ENCODE measurements at regions not wholly inside any gene's neighbourhood (a gene's known extent, or its start where the extent isn't known, plus 50 kb on each side); places are given as distances from the start of the nearest gene placed in this dataset.

DNA sequence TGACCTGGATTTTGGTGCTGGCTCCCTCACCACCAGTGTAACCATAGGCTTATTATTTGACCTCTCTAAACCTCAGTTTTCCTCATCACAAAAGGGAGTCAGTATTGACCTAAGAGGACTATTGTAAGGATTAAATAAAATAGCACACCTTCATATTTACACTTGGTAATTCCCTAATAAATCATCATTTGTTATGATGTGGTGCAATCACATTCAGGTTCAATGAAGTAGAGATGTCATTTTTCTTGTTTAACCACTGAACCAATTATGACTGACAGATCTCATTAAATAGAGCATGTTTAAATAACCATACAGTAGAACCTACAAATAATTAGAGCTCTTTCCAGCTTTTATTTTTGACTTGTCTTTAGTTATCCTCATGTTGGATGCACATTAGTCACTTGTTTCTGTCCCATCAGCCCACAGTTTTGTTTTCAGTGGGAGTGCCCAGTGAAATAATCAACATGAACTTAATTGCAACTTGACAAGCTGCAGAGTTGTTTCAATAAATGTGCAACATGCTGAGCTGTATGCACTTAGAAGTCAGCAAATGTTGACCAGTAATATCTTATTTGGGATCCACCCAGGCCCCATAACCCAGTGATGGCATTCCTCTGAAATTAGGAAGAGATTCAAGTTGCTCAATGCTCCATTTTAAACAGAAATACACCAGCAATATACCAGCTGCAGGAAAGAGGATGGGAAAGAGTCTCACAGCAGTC lies 451.7 kb upstream of the MARCKS start:
- no peaks in the 10 kb centered on the region; the same call in 1 of the 2 replicates for H3K4me1 ChIP-seq (replicated peaks)
- no peaks in the 10 kb centered on the region for H3K9me3 ChIP-seq (replicated peaks)
- H3K27me3 ChIP-seq (replicated peaks): no peaks in the 10 kb centered on the region
- no peak overlapping the region for H3K4me3 ChIP-seq
- no peak overlapping the region for H3K27ac ChIP-seq
- DNase-seq (ENCODE audit: low read depth in 1 of 2, low spot score in 2 of 2): no peak
- H3K36me3 ChIP-seq: no peaks in the 10 kb centered on the region

DNA sequence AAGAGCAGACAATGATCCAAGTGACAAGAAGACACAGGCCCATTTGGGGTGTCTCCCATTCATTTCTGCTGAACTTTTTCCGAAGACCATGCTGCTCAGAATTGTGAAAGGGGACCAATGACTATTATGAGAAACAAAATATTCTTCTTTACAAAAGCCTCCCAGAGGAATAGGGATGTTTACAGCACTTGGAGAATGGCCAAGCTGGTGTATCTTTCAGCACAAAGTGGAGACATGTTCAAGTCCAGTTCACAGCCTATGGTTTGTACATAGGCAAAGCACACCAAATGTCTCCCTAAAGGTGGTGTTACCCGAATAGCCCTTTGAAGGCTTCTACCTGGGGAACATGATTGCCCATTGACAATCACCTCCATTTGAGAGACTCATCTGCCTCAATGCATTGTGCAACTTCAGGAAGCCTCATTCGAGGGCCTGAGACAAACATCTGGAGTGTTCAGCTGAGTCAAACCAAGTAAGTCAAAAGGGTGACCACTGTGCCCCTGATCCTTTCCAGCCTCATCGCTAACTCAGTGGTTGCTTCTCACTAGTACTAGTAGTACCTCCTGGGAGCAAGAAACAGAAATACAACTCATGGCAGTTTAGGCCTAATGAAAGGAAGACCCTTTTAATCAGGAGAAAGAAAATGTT lies 451.0 kb upstream of the MARCKS start:
- Histone ChIP-seq H3K36me3 (no peaks in the 10 kb centered on the region), H3K4me1 (replicated peaks) (peaks cover 4% of the 10 kb centered on the region), H3K9me3 (replicated peaks) (no peaks in the 10 kb centered on the region), H3K27ac (no peak overlapping the region), H3K27me3 (replicated peaks) (no peaks in the 10 kb centered on the region), H3K4me3 (no peak overlapping the region)
- DNase-seq (ENCODE audit: low read depth in 1 of 2, low spot score in 2 of 2): no peak

DNA sequence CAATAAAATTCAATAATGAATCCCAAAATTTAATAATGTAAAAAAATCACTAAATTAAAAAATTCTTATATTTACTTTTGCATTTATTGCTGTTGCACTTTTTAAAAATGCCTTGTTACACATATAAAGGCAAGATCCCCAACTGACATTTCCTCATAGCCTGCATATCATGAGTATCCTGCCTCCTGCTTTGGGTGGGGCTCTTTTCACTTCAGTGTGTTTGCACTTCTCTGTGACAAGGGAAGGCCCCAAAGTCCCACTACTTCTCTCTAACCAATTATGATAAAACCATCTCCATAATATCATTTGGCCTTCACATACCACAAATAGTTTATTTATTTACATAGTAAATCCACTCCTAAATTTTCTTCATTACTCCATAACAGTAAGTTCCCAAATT lies 446.1 kb upstream of the MARCKS start:
- Histone ChIP-seq H3K4me3 (no peak overlapping the region), H3K36me3 (no peaks in the 10 kb centered on the region), H3K27ac (peak overlapping the region; percentile 24; the same call in 1 of the 2 replicates), H3K9me3 (replicated peaks) (no peaks in the 10 kb centered on the region), H3K27me3 (replicated peaks) (no peaks in the 10 kb centered on the region), H3K4me1 (replicated peaks) (peaks cover 4% of the 10 kb centered on the region)
- DNase-seq (ENCODE audit: low read depth in 1 of 2, low spot score in 2 of 2): no peak

DNA sequence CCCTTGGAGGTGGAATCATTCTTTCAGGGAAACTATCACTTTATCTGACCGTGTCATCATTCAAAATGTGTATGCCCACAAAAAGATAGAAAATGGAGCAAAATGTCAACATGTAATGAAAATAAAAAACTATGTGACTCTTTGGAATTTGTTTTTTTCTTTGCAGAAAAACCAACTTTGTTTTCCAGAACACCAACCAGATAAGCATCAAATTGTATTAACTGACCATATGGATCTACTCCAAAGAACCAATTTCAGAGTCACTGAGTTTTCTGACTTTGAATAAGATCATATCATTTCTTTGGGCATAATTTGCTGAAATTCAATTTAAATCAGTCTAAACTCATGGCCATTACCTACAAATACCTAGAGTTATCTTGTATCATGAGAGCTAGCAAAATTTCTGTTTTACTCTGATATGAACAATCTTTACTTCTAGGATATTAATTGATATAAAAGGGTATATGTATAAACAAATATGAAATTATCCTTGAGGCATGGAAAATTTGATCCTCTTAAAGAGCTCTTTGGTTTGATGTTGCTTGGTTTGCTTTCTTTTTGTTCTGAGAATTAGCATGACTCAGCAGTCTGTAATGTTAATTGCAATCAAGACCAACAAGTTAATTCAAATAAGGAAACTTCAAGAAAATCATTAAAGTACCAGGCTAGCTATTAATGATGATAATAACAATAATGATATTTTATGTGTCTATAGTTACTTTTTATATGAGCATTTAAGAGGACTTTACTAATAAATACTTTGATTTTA lies 444.4 kb upstream of the MARCKS start:
- H3K36me3 ChIP-seq: no peaks in the 10 kb centered on the region
- no peak overlapping the region for H3K4me3 ChIP-seq
- peaks cover 4% of the 10 kb centered on the region for H3K4me1 ChIP-seq (replicated peaks)
- no peak for DNase-seq (ENCODE audit: low read depth in 1 of 2, low spot score in 2 of 2)
- no peaks in the 10 kb centered on the region for H3K27me3 ChIP-seq (replicated peaks)
- no peak overlapping the region for H3K27ac ChIP-seq
- no peaks in the 10 kb centered on the region for H3K9me3 ChIP-seq (replicated peaks)

DNA sequence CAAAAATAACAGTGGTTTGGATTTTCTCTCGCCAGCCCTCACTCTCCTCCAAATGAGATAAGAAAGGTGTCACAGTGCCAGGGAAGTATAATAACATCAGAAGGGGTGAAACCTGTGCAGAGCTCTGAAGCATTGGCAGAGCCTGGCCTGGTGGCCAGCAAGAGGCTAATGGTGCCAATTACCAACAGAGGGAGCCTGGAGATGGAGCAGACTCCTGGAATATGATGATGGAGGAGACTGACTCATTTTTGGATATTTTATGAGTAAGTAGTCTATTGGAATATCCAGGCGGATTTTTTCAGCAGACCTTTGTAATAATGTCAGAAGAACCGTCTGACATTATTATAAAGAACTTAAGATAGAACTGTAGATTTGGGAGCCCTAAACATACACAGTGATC lies 442.6 kb upstream of the MARCKS start:
- Histone ChIP-seq H3K27me3 (replicated peaks) (no peaks in the 10 kb centered on the region), H3K4me1 (replicated peaks) (peaks cover 4% of the 10 kb centered on the region), H3K27ac (no peak overlapping the region), H3K36me3 (no peaks in the 10 kb centered on the region), H3K4me3 (no peak overlapping the region), H3K9me3 (replicated peaks) (no peaks in the 10 kb centered on the region)
- DNase-seq (ENCODE audit: low read depth in 1 of 2, low spot score in 2 of 2): peak; percentile 40 to 56

DNA sequence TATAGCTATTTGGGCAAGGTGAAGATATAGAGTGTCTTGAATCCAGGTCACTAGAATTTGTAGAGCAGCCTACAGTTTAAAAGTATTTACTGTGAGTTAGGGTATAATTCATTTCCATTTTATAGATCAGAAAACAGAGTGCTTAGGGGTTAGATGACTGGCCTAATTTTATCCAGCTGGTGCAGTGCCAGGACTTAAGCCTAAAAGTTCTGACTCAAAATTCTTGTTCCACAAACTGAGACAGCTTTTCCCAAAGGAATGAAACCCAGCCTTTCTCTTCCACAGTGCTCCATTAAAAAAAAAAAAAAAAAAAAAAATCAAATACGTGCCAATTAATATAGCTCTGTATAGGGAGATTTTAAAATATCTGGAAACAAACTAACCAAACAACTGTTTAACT lies 441.0 kb upstream of the MARCKS start:
- Histone ChIP-seq H3K36me3 (no peaks in the 10 kb centered on the region), H3K4me3 (no peak overlapping the region), H3K9me3 (replicated peaks) (no peaks in the 10 kb centered on the region), H3K27ac (no peak overlapping the region), H3K4me1 (replicated peaks) (peaks cover under 1% of the 10 kb centered on the region), H3K27me3 (replicated peaks) (no peaks in the 10 kb centered on the region)
- no peak for DNase-seq (ENCODE audit: low read depth in 1 of 2, low spot score in 2 of 2)

DNA sequence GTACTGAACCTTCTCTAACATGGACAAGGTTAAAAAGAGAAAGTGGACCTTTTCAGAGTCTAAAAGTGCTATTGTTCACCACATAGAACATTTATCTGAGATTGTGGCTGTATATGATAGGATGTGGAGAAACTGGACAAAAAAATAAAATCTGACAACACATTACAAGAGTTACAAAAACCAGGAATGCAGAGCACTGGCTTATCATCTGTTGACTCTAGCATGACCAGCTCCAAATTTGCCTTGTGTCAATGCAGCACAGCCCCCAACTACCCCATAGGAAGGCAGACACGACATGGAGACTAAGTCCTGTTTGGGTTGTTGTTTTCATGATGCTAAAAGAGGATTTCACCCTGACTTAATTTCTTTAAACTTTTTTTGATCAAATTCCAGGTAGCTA lies 436.9 kb upstream of the MARCKS start:
- H3K27ac ChIP-seq: no peak overlapping the region
- H3K36me3 ChIP-seq: no peaks in the 10 kb centered on the region
- H3K4me1 ChIP-seq (replicated peaks): no peaks in the 10 kb centered on the region
- no peaks in the 10 kb centered on the region for H3K27me3 ChIP-seq (replicated peaks)
- H3K9me3 ChIP-seq (replicated peaks): no peaks in the 10 kb centered on the region
- H3K4me3 ChIP-seq: no peak overlapping the region
- no peak for DNase-seq (ENCODE audit: low read depth in 1 of 2, low spot score in 2 of 2)

DNA sequence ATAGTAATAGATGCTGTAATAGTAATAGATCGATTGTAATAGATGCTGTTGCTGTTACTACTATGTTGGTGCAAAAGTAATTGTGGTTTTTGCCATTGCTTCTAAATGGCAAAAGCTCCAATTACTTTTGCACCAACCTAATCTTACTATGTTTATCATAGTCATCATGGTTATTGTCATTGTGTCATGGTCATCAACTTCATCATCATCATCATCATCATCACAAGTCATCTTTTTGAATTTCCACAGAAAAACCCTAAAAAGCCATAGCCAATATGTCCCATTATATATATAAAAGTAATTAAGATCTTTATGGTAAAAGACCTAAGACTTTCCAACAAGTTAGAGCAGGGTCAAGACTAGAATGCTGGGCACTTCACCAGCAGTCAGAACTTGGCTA lies 435.1 kb upstream of the MARCKS start:
- no peak for DNase-seq (ENCODE audit: low read depth in 1 of 2, low spot score in 2 of 2)
- H3K9me3 ChIP-seq (replicated peaks): no peaks in the 10 kb centered on the region
- no peaks in the 10 kb centered on the region for H3K27me3 ChIP-seq (replicated peaks)
- H3K36me3 ChIP-seq: no peaks in the 10 kb centered on the region
- H3K4me3 ChIP-seq: no peak overlapping the region
- H3K27ac ChIP-seq: no peak overlapping the region
- H3K4me1 ChIP-seq (replicated peaks): no peaks in the 10 kb centered on the region

DNA sequence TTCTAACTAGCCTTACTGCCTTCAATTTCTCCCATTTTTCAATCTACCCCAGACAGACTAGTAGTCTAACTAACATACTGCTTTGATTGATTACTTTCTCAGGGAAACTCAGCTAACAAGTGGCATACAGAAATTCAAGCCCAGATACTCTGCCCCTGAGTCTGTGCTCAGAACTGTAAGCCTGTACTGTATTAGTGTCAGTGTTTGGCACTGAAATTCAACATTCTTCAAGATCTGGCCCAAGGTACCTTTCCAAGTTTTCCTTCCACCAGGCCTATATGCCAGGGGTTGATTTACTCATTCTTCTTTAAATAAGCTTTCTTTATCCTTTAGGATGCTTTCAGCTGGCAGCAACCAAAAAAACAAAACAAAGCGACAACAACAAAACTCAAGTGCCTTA lies 433.2 kb upstream of the MARCKS start:
- H3K4me3 ChIP-seq: no peak overlapping the region
- no peak overlapping the region for H3K27ac ChIP-seq
- no peaks in the 10 kb centered on the region for H3K4me1 ChIP-seq (replicated peaks)
- no peaks in the 10 kb centered on the region for H3K27me3 ChIP-seq (replicated peaks)
- no peaks in the 10 kb centered on the region for H3K36me3 ChIP-seq
- no peak for DNase-seq (ENCODE audit: low read depth in 1 of 2, low spot score in 2 of 2)
- H3K9me3 ChIP-seq (replicated peaks): no peaks in the 10 kb centered on the region

DNA sequence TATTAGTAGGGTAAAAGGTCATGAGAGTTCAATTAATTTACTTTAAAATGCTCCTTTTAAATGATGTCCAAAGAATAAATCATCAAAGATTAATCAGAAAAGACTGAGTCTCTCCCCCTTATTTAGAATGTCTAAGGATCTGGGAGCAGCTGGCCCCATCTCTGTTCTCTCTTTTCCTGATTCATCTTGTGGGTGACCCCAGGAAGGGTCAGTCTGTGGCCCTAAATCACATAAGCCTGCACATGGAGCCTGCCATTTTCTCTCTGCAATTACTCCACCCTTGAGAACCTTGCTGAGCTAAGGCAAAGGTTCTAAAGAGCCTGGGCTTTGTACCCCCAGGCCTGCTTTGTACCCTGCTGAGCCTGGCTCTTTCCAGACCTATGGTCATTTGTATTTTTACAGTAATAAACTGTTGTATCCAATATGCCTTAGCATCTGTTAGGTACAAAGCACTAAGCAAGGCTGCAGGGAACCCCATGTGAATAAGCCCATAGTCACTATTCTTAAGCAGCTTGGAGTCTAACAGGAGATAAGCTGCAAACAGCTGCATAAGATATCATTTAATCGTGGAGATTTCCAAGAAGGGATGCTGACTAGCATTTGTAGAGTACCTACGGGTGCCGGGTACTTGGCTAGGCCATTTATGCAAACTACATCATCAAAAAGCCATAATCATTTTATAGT lies 431.0 kb upstream of the MARCKS start:
- Histone ChIP-seq H3K4me1 (replicated peaks) (no peaks in the 10 kb centered on the region), H3K27me3 (replicated peaks) (no peaks in the 10 kb centered on the region), H3K36me3 (no peaks in the 10 kb centered on the region), H3K4me3 (no peak overlapping the region), H3K27ac (no peak overlapping the region), H3K9me3 (replicated peaks) (no peaks in the 10 kb centered on the region)
- no peak for DNase-seq (ENCODE audit: low read depth in 1 of 2, low spot score in 2 of 2)

DNA sequence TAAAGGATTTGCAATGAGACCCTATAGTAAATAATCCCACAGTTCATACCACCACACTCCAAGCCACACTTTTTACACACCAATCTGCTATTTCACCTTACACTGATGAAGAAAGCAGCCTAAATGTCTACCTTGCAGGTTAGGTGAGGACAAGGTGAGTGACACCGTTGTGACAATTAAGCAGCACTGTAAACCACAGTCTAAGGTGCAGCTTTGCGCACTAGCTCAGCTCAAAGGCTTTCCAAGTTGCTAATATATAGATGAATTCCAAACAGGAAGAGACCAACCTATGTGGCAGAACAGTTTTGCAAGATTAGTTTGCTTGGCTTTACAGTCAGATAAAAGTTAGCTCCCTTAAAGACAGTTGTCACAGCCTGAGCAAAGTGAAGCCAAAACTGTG lies 429.5 kb upstream of the MARCKS start:
- no peak for DNase-seq (ENCODE audit: low read depth in 1 of 2, low spot score in 2 of 2)
- no peak overlapping the region for H3K4me3 ChIP-seq
- no peaks in the 10 kb centered on the region for H3K9me3 ChIP-seq (replicated peaks)
- H3K4me1 ChIP-seq (replicated peaks): no peaks in the 10 kb centered on the region
- no peaks in the 10 kb centered on the region for H3K27me3 ChIP-seq (replicated peaks)
- H3K27ac ChIP-seq: no peak overlapping the region
- H3K36me3 ChIP-seq: no peaks in the 10 kb centered on the region

DNA sequence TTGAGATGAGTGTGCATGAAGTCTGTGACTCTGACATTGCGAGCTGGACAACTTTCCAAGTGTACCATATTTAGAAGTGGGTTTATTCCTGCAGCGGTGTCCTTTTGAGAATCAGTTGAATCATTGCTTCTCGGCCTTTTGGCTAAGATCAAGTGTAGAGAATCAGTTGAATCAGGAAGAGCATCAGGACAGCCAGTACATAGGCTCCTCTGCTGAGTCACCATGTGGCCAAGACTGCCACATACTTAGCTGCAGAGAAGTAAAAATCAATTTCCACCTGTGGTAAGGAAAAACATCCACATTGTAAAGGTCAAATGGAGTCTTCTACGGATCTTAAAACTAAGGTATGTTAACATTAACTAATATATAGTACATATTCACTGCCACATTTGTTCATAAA lies 428.4 kb upstream of the MARCKS start:
- no peaks in the 10 kb centered on the region for H3K36me3 ChIP-seq
- H3K4me3 ChIP-seq: no peak overlapping the region
- no peaks in the 10 kb centered on the region for H3K27me3 ChIP-seq (replicated peaks)
- no peak overlapping the region for H3K27ac ChIP-seq
- H3K9me3 ChIP-seq (replicated peaks): no peaks in the 10 kb centered on the region
- no peak for DNase-seq (ENCODE audit: low read depth in 1 of 2, low spot score in 2 of 2)
- H3K4me1 ChIP-seq (replicated peaks): peaks cover 9% of the 10 kb centered on the region; the same call in 1 of the 2 replicates

DNA sequence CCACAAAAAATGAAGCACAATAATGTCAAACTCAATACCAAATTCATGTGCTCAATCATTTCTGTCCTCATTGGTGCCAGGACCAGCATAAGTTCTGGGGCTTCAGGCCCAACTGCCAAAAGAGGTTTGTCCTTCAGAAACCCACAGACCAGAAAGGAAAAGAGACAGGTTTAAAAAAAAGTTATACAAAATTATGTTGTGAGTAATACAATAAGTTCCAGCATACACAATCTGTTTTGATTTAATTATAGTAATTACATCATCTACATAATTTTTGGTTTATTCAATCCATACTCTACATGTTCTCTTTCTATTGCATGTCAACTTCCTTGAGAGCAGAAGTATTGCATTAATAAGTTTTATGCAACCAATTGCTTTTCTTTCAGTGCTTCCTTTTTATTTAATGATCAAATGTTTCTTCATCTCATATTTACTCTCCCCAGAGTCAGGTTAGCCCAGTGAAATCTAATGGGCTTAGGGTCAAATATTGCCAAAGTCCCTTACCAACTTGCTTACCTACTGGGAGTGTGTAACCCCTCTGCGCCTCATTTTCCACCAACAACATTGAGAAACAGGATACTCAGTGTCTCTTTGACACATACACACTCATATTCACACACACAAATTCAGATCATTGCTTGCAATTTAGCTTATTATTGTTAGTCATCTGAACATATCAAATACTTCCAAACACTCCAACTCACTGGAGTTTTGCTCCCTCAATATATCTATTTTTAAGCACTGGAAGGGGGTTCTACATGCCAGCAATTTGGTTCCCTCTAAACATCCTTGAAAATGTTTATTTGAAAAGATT lies 424.4 kb upstream of the MARCKS start:
- no peaks in the 10 kb centered on the region for H3K36me3 ChIP-seq
- peaks cover 10% of the 10 kb centered on the region; the same call in 1 of the 2 replicates for H3K4me1 ChIP-seq (replicated peaks)
- H3K4me3 ChIP-seq: no peak overlapping the region
- H3K9me3 ChIP-seq (replicated peaks): no peaks in the 10 kb centered on the region
- DNase-seq (ENCODE audit: low read depth in 1 of 2, low spot score in 2 of 2): no peak
- H3K27me3 ChIP-seq (replicated peaks): no peaks in the 10 kb centered on the region
- no peak overlapping the region for H3K27ac ChIP-seq

Measured in SJSA1 (cell line).